HepG2 (cell line): ENCODE measurements at regions not wholly inside any gene's neighbourhood (a gene's known extent, or its start where the extent isn't known, plus 50 kb on each side); places are given as distances from the start of the nearest gene placed in this dataset.
A peak's percentile ranks its signal among the peaks of the same experiment; 100 is the strongest.

Source experiments
- ARNT2 ChIP-seq: sonication (generic); formaldehyde crosslinking; IDR thresholded peaks from 2 replicates; pipeline ENCODE4 v1.8.0; 2022; ENCODE audit warnings: mild to moderate bottlenecking, low read depth, missing genetic modification reagents, moderate library complexity
- EZH2 ChIP-seq: conservative IDR thresholded peaks from 2 replicates; pipeline ENCODE4 v1.6.1; 2012; ENCODE audit warnings: mild to moderate bottlenecking, low read depth, low read length, moderate library complexity
- MAFK ChIP-seq, 2 experiments: IDR thresholded peaks in 1 of 2; conservative IDR thresholded peaks in 1 of 2; 2 replicates each; pipeline ENCODE4 v1.6.1; 2011; ENCODE audit warnings: improper control_type of control experiment in 2 of 2, low read length in 2 of 2
- POLR2AphosphoS5 ChIP-seq: IDR thresholded peaks from 2 replicates; pipeline ENCODE4 v1.6.1; 2012; ENCODE audit warnings: low read depth, low read length
- REXO4 ChIP-seq: sonication (generic); formaldehyde crosslinking; IDR thresholded peaks from 2 replicates; pipeline ENCODE4 v1.8.0; 2022; ENCODE audit warnings: missing genetic modification reagents, mild to moderate bottlenecking, borderline replicate concordance
- SMYD3 ChIP-seq: sonication (generic); formaldehyde crosslinking; IDR thresholded peaks from 2 replicates; pipeline ENCODE4 v1.8.1; 2023; ENCODE audit warnings: mild to moderate bottlenecking, missing genetic modification reagents
- SNRNP70 ChIP-seq: fragments of 200-400 bp; formaldehyde crosslinking; IDR thresholded peaks from 2 replicates; pipeline ENCODE4 v1.6.1; 2017; ENCODE audit warnings: mild to moderate bottlenecking, low read depth, low read length, moderate library complexity
- YY1 ChIP-seq: IDR thresholded peaks from 2 replicates; pipeline ENCODE4 v1.6.1; 2011; ENCODE audit warnings: low read length, low read depth, moderate library complexity, mild to moderate bottlenecking; ENCODE audit not compliant: insufficient read depth, insufficient replicate concordance
- ZNF12 ChIP-seq: sonication (generic); formaldehyde crosslinking; IDR thresholded peaks from 2 replicates; pipeline ENCODE4 v1.5.0; 2020; ENCODE audit warnings: missing genetic modification reagents
- ZNF317 ChIP-seq: sonication (generic); formaldehyde crosslinking; IDR thresholded peaks from 2 replicates; pipeline ENCODE4 v1.5.0; 2020; ENCODE audit warnings: mild to moderate bottlenecking, missing genetic modification reagents
- ZNF619 ChIP-seq: sonication (generic); formaldehyde crosslinking; IDR thresholded peaks from 2 replicates; pipeline ENCODE4 v1.4.0; 2020; ENCODE audit warnings: mild to moderate bottlenecking, missing genetic modification reagents
- TF ChIP-seq, protein P1 (sequence below): sonication (generic); formaldehyde crosslinking; IDR thresholded peaks from 2 replicates; pipeline ENCODE4 v1.9.0; 2022; ENCODE audit warnings: missing genetic modification reagents, mild to moderate bottlenecking, borderline replicate concordance
- TF ChIP-seq, protein P2 (sequence below): sonication (generic); formaldehyde crosslinking; IDR thresholded peaks from 2 replicates; pipeline ENCODE4 v1.4.0; 2020; ENCODE audit warnings: mild to moderate bottlenecking, missing genetic modification reagents
- TF ChIP-seq, protein P3 (sequence below): sonication (generic); formaldehyde crosslinking; IDR thresholded peaks from 2 replicates; pipeline ENCODE4 v1.5.0; 2020; ENCODE audit warnings: mild to moderate bottlenecking, missing genetic modification reagents
- TF ChIP-seq, protein P4 (sequence below): sonication (generic); formaldehyde crosslinking; IDR thresholded peaks from 2 replicates; pipeline ENCODE4 v1.9.0; 2021; ENCODE audit warnings: mild to moderate bottlenecking, missing genetic modification reagents

DNA sequence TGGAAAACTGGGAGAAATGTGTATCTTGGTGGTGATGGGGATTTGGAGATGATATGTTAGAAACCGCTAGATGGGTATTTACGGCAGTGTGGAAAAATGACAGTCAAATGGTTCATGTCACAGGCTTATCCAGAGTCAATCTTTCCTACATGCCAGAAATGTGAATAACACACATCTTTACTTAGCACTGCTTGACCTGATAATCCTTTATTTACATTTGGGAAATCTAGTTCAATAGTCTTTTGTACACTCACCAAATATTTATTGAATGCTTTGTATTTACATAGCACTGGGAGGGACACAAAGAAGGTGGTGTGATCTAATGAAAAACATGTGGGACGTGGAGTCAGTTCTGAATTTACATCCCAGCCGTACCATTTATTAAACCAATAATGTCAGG lies 208.2 kb downstream of the DIO2 start (continued):
- TF ChIP-seq, protein P1, sequence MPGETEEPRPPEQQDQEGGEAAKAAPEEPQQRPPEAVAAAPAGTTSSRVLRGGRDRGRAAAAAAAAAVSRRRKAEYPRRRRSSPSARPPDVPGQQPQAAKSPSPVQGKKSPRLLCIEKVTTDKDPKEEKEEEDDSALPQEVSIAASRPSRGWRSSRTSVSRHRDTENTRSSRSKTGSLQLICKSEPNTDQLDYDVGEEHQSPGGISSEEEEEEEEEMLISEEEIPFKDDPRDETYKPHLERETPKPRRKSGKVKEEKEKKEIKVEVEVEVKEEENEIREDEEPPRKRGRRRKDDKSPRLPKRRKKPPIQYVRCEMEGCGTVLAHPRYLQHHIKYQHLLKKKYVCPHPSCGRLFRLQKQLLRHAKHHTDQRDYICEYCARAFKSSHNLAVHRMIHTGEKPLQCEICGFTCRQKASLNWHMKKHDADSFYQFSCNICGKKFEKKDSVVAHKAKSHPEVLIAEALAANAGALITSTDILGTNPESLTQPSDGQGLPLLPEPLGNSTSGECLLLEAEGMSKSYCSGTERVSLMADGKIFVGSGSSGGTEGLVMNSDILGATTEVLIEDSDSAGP (CRISPR knock-in tag): no peak
- TF ChIP-seq MAFK (conservative IDR thresholded peaks at IDR 0.05 in 1 of 2, IDR thresholded peaks at IDR 0.05 in 1 of 2; ENCODE audit: low read length in 2 of 2) (no peak), YY1 (no peak), ZNF317 (CRISPR knock-in tag) (no peak), REXO4 (CRISPR knock-in tag) (no peak), SNRNP70 (no peak), POLR2AphosphoS5 (no peak), ARNT2 (CRISPR knock-in tag) (no peak), EZH2 (no peak), ZNF12 (CRISPR knock-in tag) (peak; percentile 36; the same call in 1 of the 2 replicates), SMYD3 (no peak), ZNF619 (CRISPR knock-in tag) (no peak)
- TF ChIP-seq, protein P2, sequence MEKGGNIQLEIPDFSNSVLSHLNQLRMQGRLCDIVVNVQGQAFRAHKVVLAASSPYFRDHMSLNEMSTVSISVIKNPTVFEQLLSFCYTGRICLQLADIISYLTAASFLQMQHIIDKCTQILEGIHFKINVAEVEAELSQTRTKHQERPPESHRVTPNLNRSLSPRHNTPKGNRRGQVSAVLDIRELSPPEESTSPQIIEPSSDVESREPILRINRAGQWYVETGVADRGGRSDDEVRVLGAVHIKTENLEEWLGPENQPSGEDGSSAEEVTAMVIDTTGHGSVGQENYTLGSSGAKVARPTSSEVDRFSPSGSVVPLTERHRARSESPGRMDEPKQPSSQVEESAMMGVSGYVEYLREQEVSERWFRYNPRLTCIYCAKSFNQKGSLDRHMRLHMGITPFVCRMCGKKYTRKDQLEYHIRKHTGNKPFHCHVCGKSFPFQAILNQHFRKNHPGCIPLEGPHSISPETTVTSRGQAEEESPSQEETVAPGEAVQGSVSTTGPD: no peak
- TF ChIP-seq, protein P3, sequence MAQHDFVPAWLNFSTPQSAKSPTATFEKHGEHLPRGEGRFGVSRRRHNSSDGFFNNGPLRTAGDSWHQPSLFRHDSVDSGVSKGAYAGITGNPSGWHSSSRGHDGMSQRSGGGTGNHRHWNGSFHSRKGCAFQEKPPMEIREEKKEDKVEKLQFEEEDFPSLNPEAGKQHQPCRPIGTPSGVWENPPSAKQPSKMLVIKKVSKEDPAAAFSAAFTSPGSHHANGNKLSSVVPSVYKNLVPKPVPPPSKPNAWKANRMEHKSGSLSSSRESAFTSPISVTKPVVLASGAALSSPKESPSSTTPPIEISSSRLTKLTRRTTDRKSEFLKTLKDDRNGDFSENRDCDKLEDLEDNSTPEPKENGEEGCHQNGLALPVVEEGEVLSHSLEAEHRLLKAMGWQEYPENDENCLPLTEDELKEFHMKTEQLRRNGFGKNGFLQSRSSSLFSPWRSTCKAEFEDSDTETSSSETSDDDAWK: no peak
- TF ChIP-seq, protein P4, sequence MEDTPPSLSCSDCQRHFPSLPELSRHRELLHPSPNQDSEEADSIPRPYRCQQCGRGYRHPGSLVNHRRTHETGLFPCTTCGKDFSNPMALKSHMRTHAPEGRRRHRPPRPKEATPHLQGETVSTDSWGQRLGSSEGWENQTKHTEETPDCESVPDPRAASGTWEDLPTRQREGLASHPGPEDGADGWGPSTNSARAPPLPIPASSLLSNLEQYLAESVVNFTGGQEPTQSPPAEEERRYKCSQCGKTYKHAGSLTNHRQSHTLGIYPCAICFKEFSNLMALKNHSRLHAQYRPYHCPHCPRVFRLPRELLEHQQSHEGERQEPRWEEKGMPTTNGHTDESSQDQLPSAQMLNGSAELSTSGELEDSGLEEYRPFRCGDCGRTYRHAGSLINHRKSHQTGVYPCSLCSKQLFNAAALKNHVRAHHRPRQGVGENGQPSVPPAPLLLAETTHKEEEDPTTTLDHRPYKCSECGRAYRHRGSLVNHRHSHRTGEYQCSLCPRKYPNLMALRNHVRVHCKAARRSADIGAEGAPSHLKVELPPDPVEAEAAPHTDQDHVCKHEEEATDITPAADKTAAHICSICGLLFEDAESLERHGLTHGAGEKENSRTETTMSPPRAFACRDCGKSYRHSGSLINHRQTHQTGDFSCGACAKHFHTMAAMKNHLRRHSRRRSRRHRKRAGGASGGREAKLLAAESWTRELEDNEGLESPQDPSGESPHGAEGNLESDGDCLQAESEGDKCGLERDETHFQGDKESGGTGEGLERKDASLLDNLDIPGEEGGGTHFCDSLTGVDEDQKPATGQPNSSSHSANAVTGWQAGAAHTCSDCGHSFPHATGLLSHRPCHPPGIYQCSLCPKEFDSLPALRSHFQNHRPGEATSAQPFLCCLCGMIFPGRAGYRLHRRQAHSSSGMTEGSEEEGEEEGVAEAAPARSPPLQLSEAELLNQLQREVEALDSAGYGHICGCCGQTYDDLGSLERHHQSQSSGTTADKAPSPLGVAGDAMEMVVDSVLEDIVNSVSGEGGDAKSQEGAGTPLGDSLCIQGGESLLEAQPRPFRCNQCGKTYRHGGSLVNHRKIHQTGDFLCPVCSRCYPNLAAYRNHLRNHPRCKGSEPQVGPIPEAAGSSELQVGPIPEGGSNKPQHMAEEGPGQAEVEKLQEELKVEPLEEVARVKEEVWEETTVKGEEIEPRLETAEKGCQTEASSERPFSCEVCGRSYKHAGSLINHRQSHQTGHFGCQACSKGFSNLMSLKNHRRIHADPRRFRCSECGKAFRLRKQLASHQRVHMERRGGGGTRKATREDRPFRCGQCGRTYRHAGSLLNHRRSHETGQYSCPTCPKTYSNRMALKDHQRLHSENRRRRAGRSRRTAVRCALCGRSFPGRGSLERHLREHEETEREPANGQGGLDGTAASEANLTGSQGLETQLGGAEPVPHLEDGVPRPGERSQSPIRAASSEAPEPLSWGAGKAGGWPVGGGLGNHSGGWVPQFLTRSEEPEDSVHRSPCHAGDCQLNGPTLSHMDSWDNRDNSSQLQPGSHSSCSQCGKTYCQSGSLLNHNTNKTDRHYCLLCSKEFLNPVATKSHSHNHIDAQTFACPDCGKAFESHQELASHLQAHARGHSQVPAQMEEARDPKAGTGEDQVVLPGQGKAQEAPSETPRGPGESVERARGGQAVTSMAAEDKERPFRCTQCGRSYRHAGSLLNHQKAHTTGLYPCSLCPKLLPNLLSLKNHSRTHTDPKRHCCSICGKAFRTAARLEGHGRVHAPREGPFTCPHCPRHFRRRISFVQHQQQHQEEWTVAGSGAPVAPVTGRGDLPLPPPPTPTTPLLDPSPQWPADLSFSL: no peak
